SU-DHL-6 (cell line): ENCODE measurements at regions not wholly inside any gene's neighbourhood (a gene's known extent, or its start where the extent isn't known, plus 50 kb on each side); places are given as distances from the start of the nearest gene placed in this dataset.

Experiments used
- H2AFZ ChIP-seq: fragments of 200-600 bp; sonication (generic); 2 replicates; pipeline ENCODE4 v1.6.1; 2014; ENCODE audit warnings: low read depth, mild to moderate bottlenecking, moderate library complexity, mixed read lengths, antibody characterized with exemption, low read length; ENCODE audit not compliant: severe bottlenecking
- H3F3A ChIP-seq: fragments of 200-600 bp; shearing (Covaris generic); 2 replicates; pipeline ENCODE4 v1.6.0; 2016; ENCODE audit warnings: antibody characterized with exemption, mild to moderate bottlenecking; ENCODE audit not compliant: insufficient read depth
- H3K27ac ChIP-seq: fragments of 200-600 bp; sonication (generic); 2 replicates; pipeline ENCODE4 v1.5.1; 2016; ENCODE audit warnings: low read depth, mild to moderate bottlenecking, low read length, moderate library complexity, mixed read lengths
- H3K27me3 ChIP-seq: fragments of 200-600 bp; sonication (generic), shearing (Covaris generic); 2 replicates; pipeline ENCODE4 v1.6.0; 2014; ENCODE audit warnings: mild to moderate bottlenecking, low read length
- H3K36me3 ChIP-seq: fragments of 200-600 bp; sonication (generic); 2 replicates; pipeline ENCODE4 v1.6.1; 2014; ENCODE audit warnings: mild to moderate bottlenecking, low read length, mixed read lengths
- H3K4me2 ChIP-seq: fragments of 300-600, 200-600 bp; shearing (Covaris generic), sonication (generic); 2 replicates; pipeline ENCODE4 v1.6.0; 2014; ENCODE audit warnings: low read length, low read depth, mild to moderate bottlenecking; ENCODE audit not compliant: poor library complexity, severe bottlenecking
- H3K4me3 ChIP-seq: fragments of 200-600 bp; sonication (generic); 2 replicates; pipeline ENCODE4 v1.5.1; 2014; ENCODE audit warnings: antibody characterized with exemption, low read length, mild to moderate bottlenecking, mixed read lengths; ENCODE audit not compliant: insufficient read depth, poor library complexity, severe bottlenecking
- H3K79me2 ChIP-seq: fragments of 200-600 bp; sonication (generic); 2 replicates; pipeline ENCODE4 v1.6.1; 2014; ENCODE audit warnings: mild to moderate bottlenecking, low read length, moderate library complexity; ENCODE audit not compliant: insufficient read depth
- H3K9ac ChIP-seq: fragments of 200-600 bp; sonication (generic); 2 replicates; pipeline ENCODE4 v1.7.0; 2014; ENCODE audit warnings: mild to moderate bottlenecking, low read length
- H3K9me2 ChIP-seq: fragments of 200-600 bp; sonication (generic); replicated peaks from 2 replicates; pipeline ENCODE4 v1.6.1; 2014; ENCODE audit warnings: low read length; ENCODE audit not compliant: insufficient read depth
- H3K9me3 ChIP-seq: fragments of 200-600 bp; sonication (generic); 2 replicates; pipeline ENCODE4 v1.6.1; 2014; ENCODE audit warnings: low read length, mixed read lengths; ENCODE audit not compliant: insufficient read depth
- H4K20me1 ChIP-seq: fragments of 200-600 bp; sonication (generic); 2 replicates; pipeline ENCODE4 v1.6.1; 2014; ENCODE audit warnings: low read depth, mild to moderate bottlenecking, antibody characterized with exemption, low read length, moderate library complexity, mixed read lengths
- EZH2phosphoT487 ChIP-seq: fragments of 200-600 bp; sonication (generic), shearing (Covaris generic); conservative IDR thresholded peaks from 2 replicates; pipeline ENCODE4 v1.6.1; 2018; ENCODE audit warnings: mild to moderate bottlenecking, antibody characterized with exemption, low read length, moderate library complexity, mixed read lengths
- TF ChIP-seq, protein P1 (sequence below): fragments of 200-600 bp; sonication (generic); IDR thresholded peaks from one replicate; pipeline ENCODE4 v1.5.1; 2017; ENCODE audit warnings: antibody characterized with exemption, mild to moderate bottlenecking, low read length, moderate library complexity; ENCODE audit not compliant: insufficient read depth, poor library complexity, severe bottlenecking

DNA sequence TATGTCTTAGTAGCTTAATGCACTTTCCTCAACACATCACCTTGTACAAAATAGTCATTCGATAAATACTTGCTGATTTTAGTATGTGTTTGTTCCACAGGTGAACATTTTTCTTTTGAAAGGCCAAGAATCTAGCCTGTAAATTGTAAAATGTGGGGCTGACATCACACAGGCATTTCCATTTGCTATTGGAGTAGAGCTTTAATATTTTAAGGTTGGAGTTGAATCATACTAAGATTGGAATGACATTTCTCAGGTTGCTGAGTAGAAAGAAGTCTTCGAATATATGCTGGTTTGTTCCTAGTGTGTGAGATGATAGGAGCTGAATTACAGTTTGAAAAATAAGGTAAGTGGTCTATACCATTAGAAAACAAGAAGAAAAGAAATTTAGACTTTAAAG lies 112.3 kb upstream of the FRY start:
- no peak overlapping the region for H3K4me2 ChIP-seq
- H4K20me1 ChIP-seq: no peaks in the 10 kb centered on the region; the same call in 1 of the 2 replicates
- no peaks in the 10 kb centered on the region for H3K9me3 ChIP-seq
- H3K79me2 ChIP-seq: no peaks in the 10 kb centered on the region
- H3K36me3 ChIP-seq: no peaks in the 10 kb centered on the region
- H3K9ac ChIP-seq: no peak overlapping the region
- H2AFZ ChIP-seq: no peak overlapping the region
- no peaks in the 10 kb centered on the region for H3K27me3 ChIP-seq
- TF ChIP-seq, protein P1, sequence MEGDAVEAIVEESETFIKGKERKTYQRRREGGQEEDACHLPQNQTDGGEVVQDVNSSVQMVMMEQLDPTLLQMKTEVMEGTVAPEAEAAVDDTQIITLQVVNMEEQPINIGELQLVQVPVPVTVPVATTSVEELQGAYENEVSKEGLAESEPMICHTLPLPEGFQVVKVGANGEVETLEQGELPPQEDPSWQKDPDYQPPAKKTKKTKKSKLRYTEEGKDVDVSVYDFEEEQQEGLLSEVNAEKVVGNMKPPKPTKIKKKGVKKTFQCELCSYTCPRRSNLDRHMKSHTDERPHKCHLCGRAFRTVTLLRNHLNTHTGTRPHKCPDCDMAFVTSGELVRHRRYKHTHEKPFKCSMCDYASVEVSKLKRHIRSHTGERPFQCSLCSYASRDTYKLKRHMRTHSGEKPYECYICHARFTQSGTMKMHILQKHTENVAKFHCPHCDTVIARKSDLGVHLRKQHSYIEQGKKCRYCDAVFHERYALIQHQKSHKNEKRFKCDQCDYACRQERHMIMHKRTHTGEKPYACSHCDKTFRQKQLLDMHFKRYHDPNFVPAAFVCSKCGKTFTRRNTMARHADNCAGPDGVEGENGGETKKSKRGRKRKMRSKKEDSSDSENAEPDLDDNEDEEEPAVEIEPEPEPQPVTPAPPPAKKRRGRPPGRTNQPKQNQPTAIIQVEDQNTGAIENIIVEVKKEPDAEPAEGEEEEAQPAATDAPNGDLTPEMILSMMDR: no peak
- TF ChIP-seq EZH2phosphoT487: no peak
- H3F3A ChIP-seq: no peaks in the 10 kb centered on the region
- H3K4me3 ChIP-seq: no peak overlapping the region
- no peaks in the 10 kb centered on the region for H3K9me2 ChIP-seq
- no peak overlapping the region for H3K27ac ChIP-seq

DNA sequence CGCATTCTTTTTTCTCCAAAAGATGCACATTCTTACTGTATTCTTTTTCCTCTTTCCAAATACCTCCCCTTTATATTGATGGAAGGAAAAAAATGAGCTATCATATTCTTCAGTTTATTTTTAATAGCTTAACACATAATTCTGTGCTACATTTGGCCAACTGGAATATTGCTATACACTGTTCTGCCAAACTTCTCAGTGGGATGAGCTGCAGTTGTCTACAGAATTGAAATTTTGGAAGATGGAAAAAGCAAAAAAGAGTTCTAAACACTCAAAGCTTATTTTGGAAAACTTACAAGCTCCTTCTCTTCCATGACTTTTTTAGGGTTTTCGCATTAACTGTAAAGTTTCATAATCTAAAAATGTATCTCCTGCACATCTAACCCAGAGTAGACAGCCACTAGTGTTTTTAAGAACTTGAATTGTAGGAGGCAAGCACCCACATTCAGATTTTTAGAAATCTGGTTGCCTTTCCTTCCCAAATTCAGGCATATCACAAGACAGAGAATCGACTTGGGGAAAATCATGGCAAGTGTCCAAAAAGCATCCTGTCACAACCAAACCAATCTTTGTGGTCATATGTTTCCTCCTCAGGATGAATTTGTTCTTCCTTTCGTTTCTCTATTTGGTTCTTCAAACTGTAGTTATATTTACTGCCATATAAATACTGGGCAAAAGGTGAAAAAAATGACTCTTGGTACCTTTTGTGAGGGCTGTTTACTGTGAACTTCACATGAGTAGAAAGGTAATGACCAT lies 111.4 kb upstream of the FRY start:
- Histone ChIP-seq H3K9ac (no peak overlapping the region), H3K4me2 (no peak overlapping the region), H3K4me3 (no peak overlapping the region), H3F3A (no peaks in the 10 kb centered on the region), H3K79me2 (no peaks in the 10 kb centered on the region), H3K9me3 (no peaks in the 10 kb centered on the region), H2AFZ (no peak overlapping the region), H4K20me1 (no peaks in the 10 kb centered on the region; the same call in 1 of the 2 replicates), H3K9me2 (no peaks in the 10 kb centered on the region), H3K27me3 (no peaks in the 10 kb centered on the region), H3K27ac (no peak overlapping the region), H3K36me3 (no peaks in the 10 kb centered on the region)
- no peak for TF ChIP-seq EZH2phosphoT487
- TF ChIP-seq, protein P1: no peak

DNA sequence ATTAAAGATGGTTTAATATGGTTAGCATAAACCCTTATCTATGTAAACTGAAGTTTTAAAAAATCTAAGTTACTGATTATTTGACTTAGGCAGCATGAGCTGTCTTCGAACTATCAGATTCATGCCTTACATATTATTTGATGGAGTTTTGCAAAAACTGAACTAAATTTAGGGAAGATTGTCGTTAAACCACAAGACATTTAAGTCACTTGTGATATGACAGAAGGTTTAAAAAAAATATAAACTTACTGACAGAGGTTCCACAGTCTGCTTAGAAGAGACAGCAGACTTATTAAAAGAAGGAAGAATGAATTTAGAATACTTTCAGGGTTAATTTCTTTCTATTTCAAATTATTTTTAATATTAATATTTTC lies 110.9 kb upstream of the FRY start:
- TF ChIP-seq, protein P1: no peak
- TF ChIP-seq EZH2phosphoT487: no peak

More for the DNA sequence above, 110.9 kb upstream of the FRY start:
- Histone ChIP-seq H4K20me1 (no peaks in the 10 kb centered on the region; the same call in 1 of the 2 replicates), H3K4me2 (no peak overlapping the region), H3K9ac (no peak overlapping the region), H3F3A (no peaks in the 10 kb centered on the region), H3K36me3 (no peaks in the 10 kb centered on the region), H3K9me2 (no peaks in the 10 kb centered on the region), H3K27me3 (no peaks in the 10 kb centered on the region), H3K27ac (no peak overlapping the region), H3K4me3 (no peak overlapping the region), H3K9me3 (no peaks in the 10 kb centered on the region), H2AFZ (no peak overlapping the region), H3K79me2 (no peaks in the 10 kb centered on the region)
